ENCODE measurements at regions not wholly inside any gene's neighbourhood (a gene's known extent, or its start where the extent isn't known, plus 50 kb on each side); places are given as distances from the start of the nearest gene placed in this dataset.

DNA sequence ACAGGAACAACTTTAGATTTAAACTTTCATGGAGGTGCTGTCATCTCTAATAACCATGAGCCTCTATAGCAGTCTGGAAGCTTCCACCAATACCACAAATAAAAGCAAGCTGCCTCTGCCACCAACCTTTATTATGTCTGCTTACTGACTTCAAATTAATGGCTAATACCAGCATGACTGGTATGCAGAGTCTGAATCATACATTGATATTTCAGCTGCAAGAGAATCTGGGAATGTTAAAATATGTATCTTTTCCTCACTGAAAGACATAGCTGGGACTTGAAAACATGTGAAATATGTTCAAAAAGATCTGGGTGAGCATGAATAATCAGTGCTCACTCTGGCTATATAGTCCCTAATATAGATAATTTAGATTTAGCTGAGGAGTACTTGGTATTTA lies 488.6 kb downstream of the CDH8 start:
- Mint-ChIP-seq H3K27ac (no peak overlapping the region), H3K27me3 (ENCODE audit: low read depth) (no peaks in the 10 kb centered on the region), H3K36me3 (ENCODE audit: low read depth) (no peaks in the 10 kb centered on the region)

GRCh38 chr16:61544165-61544564 lies 492.1 kb downstream of the CDH8 start:
- H3K9me3 Mint-ChIP-seq = peaks cover 57% of the 10 kb centered on the region
- H3K4me3 Mint-ChIP-seq (ENCODE audit: low read depth) = no peak overlapping the region
- intact Hi-C loops (cut with micrococcal nuclease) = no loop called here
- no peaks in the 10 kb centered on the region for H3K36me3 Mint-ChIP-seq (ENCODE audit: low read depth)
- no peaks in the 10 kb centered on the region for H3K4me1 Mint-ChIP-seq (ENCODE audit: low read depth)
- no peak for DNase-seq (ENCODE audit: low spot score)
- no peaks in the 10 kb centered on the region for H3K27me3 Mint-ChIP-seq (ENCODE audit: low read depth)
- no peak overlapping the region for H3K27ac Mint-ChIP-seq

More for the DNA sequence above, 488.6 kb downstream of the CDH8 start:
- H3K9me3 Mint-ChIP-seq = peaks cover 47% of the 10 kb centered on the region
- intact Hi-C loops (cut with micrococcal nuclease) = no loop called here
- H3K4me1 Mint-ChIP-seq (ENCODE audit: low read depth) = no peaks in the 10 kb centered on the region
- H3K4me3 Mint-ChIP-seq (ENCODE audit: low read depth) = no peak overlapping the region
- no peak for DNase-seq (ENCODE audit: low spot score)

GRCh38 chr16:61540216-61540615 lies 496.0 kb downstream of the CDH8 start:
- intact Hi-C loops (cut with micrococcal nuclease) = no loop called here
- DNase-seq (ENCODE audit: low spot score) = no peak
- H3K9me3 Mint-ChIP-seq = peaks cover 70% of the 10 kb centered on the region
- H3K27ac Mint-ChIP-seq = no peak overlapping the region
- no peaks in the 10 kb centered on the region for H3K4me1 Mint-ChIP-seq (ENCODE audit: low read depth)
- no peaks in the 10 kb centered on the region for H3K27me3 Mint-ChIP-seq (ENCODE audit: low read depth)
- no peak overlapping the region for H3K4me3 Mint-ChIP-seq (ENCODE audit: low read depth)
- H3K36me3 Mint-ChIP-seq (ENCODE audit: low read depth) = no peaks in the 10 kb centered on the region

- Mint-ChIP-seq H3K4me1 (ENCODE audit: low read depth) (no peaks in the 10 kb centered on the region), H3K27me3 (ENCODE audit: low read depth) (no peaks in the 10 kb centered on the region), H3K27ac (no peak overlapping the region), H3K36me3 (ENCODE audit: low read depth) (no peaks in the 10 kb centered on the region), H3K4me3 (ENCODE audit: low read depth) (no peak overlapping the region), H3K9me3 (peaks cover 66% of the 10 kb centered on the region)
- intact Hi-C loops (cut with micrococcal nuclease) = no loop called here
- no peak for DNase-seq (ENCODE audit: low spot score)
Measured at GRCh38 chr16:61530697-61531096, 505.5 kb downstream of the CDH8 start.

- H3K4me1 Mint-ChIP-seq (ENCODE audit: low read depth) = no peaks in the 10 kb centered on the region
- DNase-seq (ENCODE audit: low spot score) = no peak
- no peak overlapping the region for H3K4me3 Mint-ChIP-seq (ENCODE audit: low read depth)
- H3K27ac Mint-ChIP-seq = no peak overlapping the region
- no peaks in the 10 kb centered on the region for H3K27me3 Mint-ChIP-seq (ENCODE audit: low read depth)
- H3K36me3 Mint-ChIP-seq (ENCODE audit: low read depth) = no peaks in the 10 kb centered on the region
- H3K9me3 Mint-ChIP-seq = peaks cover 37% of the 10 kb centered on the region
- intact Hi-C loops (cut with micrococcal nuclease) = no loop called here
Measured at GRCh38 chr16:61500851-61501250, 535.4 kb downstream of the CDH8 start.

DNA sequence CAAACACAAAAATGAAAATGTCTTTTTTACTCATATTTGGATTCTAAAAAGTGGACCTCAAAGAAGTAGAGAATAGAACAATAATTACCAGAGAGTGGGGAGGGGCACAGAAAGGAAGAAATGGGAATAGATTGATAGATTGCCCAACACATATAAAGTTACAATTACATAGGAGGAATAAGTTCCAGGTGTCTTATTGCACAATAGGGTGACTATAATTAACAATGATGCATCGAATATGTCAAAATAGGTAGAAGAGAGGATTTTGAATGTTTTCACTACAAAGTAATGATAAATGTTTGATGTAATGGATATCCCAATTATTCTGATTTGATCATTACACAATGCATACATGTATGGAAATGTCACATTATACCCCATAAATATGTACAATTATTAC lies 556.0 kb downstream of the CDH8 start:
- H3K27ac Mint-ChIP-seq = no peak overlapping the region
- H3K4me3 Mint-ChIP-seq (ENCODE audit: low read depth) = no peak overlapping the region
- intact Hi-C loops (cut with micrococcal nuclease) = no loop called here
- H3K9me3 Mint-ChIP-seq = peaks cover 62% of the 10 kb centered on the region
- H3K4me1 Mint-ChIP-seq (ENCODE audit: low read depth) = no peaks in the 10 kb centered on the region
- no peaks in the 10 kb centered on the region for H3K27me3 Mint-ChIP-seq (ENCODE audit: low read depth)
- H3K36me3 Mint-ChIP-seq (ENCODE audit: low read depth) = no peaks in the 10 kb centered on the region
- DNase-seq (ENCODE audit: low spot score) = no peak

DNA sequence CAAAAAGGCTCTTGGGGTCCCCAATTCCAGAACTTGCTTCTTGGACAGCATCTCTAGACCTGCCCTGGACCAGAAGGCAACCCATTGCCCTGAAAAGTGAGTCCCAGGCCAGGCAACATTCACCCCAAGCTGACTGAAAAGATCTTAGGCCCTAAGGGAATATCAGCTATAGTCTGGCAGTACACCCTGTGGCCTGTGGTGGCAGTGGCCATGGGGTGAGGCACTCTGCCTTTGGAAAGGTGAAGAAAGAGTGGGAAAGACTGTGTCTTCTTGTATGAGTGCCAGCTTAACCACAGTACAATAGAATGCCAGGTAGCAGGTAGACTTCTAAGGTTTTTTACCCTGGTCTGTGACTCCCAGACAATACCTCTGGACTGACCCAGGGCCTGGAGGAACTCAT lies 564.5 kb downstream of the CDH8 start:
- Mint-ChIP-seq H3K27ac (no peak overlapping the region), H3K36me3 (ENCODE audit: low read depth) (no peaks in the 10 kb centered on the region), H3K9me3 (peaks cover 53% of the 10 kb centered on the region), H3K27me3 (ENCODE audit: low read depth) (no peaks in the 10 kb centered on the region), H3K4me1 (ENCODE audit: low read depth) (no peaks in the 10 kb centered on the region), H3K4me3 (ENCODE audit: low read depth) (no peak overlapping the region)
- DNase-seq (ENCODE audit: low spot score) = no peak
- intact Hi-C loops (cut with micrococcal nuclease) = no loop called here

DNA sequence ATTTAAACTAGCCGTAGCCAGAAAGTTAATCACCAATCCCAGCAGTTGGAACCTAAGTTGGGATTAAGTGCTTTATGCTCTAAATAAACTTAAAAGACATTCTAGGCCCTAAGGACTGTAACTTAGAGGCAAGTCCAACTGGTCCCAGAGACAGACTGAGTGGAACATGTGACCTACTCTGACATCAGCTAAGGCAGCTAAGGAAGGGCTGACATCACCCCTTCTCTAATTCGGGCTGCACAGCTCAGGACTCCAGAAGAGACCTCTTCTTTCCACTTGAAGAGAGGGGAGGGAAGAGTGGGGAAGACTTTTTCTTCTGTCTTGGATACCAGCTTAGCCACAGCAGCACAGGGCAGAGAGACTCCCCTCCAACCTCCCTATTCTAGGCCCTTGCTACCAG lies 565.2 kb downstream of the CDH8 start:
- Mint-ChIP-seq H3K9me3 (peaks cover 56% of the 10 kb centered on the region), H3K4me3 (ENCODE audit: low read depth) (no peak overlapping the region), H3K27ac (no peak overlapping the region), H3K27me3 (ENCODE audit: low read depth) (no peaks in the 10 kb centered on the region), H3K36me3 (ENCODE audit: low read depth) (no peaks in the 10 kb centered on the region), H3K4me1 (ENCODE audit: low read depth) (no peaks in the 10 kb centered on the region)
- intact Hi-C loops (cut with micrococcal nuclease) = no loop called here
- DNase-seq (ENCODE audit: low spot score) = no peak

DNA sequence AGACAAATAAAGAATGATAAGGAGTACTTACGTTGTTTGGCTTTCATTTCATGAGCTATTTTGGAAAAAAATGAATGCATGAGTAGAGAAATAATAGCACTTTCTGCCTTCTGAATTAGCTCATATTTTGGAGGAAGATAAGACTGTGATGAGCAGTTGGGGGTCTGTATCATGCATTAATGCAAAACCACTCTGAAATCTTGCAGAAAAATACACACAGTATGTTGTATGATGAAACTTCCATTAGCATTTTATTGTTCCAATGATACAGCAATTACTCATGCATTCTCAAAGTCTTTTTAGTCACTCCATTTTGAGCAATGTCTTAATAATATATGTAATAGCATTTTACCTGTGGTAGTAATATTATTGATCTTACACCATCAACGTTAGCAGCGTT lies 571.0 kb downstream of the CDH8 start:
- intact Hi-C loops (cut with micrococcal nuclease) = no loop called here
- no peak for DNase-seq (ENCODE audit: low spot score)
- H3K4me3 Mint-ChIP-seq (ENCODE audit: low read depth) = no peak overlapping the region
- no peaks in the 10 kb centered on the region for H3K27me3 Mint-ChIP-seq (ENCODE audit: low read depth)
- no peak overlapping the region for H3K27ac Mint-ChIP-seq
- H3K36me3 Mint-ChIP-seq (ENCODE audit: low read depth) = no peaks in the 10 kb centered on the region
- no peaks in the 10 kb centered on the region for H3K4me1 Mint-ChIP-seq (ENCODE audit: low read depth)
- H3K9me3 Mint-ChIP-seq = peaks cover 50% of the 10 kb centered on the region

DNA sequence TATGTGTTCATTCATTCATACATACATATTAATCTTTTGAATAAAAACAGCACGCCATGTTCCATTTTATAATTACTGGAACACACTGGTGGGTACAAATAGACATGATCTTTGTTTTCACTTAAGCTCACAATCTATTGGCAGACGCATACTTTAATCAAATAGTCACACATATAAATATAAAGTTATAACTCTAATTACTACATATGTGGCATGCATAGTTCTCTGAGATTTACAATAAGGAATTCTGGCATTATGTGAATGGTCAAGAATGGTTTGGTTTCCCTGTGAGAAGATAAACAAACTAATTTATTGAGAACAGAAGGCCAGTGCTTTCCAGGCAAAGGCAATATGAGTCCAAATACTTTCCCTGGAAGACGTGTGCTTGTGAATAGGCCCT lies 576.2 kb downstream of the CDH8 start:
- Mint-ChIP-seq H3K4me1 (ENCODE audit: low read depth) (no peaks in the 10 kb centered on the region), H3K9me3 (peaks cover 48% of the 10 kb centered on the region), H3K36me3 (ENCODE audit: low read depth) (no peaks in the 10 kb centered on the region), H3K4me3 (ENCODE audit: low read depth) (no peak overlapping the region), H3K27ac (no peak overlapping the region), H3K27me3 (ENCODE audit: low read depth) (no peaks in the 10 kb centered on the region)
- intact Hi-C loops (cut with micrococcal nuclease) = no loop called here
- no peak for DNase-seq (ENCODE audit: low spot score)

DNA sequence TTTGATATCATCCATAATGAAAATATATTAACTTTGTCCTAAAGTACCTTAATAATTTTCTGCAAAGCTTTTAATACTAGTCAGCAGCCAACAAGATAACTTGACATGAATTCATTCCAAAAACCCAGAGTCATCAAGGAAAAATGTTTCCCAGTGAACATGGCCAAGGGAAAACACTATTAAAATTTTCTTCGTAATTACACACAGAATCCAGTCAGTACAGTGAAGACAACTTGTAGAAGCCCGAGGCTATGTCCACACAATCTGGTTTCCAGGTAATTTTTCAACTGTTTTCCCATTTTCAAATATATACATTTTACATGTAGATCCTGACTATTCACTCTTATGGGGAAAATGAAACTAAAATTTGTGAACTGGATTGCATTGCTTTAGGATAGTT lies 600.9 kb downstream of the CDH8 start:
- H3K9me3 Mint-ChIP-seq = peaks cover 48% of the 10 kb centered on the region
- intact Hi-C loops (cut with micrococcal nuclease) = no loop called here
- H3K4me3 Mint-ChIP-seq (ENCODE audit: low read depth) = no peak overlapping the region
- no peaks in the 10 kb centered on the region for H3K4me1 Mint-ChIP-seq (ENCODE audit: low read depth)
- no peak overlapping the region for H3K27ac Mint-ChIP-seq
- no peaks in the 10 kb centered on the region for H3K27me3 Mint-ChIP-seq (ENCODE audit: low read depth)
- no peak for DNase-seq (ENCODE audit: low spot score)
- H3K36me3 Mint-ChIP-seq (ENCODE audit: low read depth) = no peaks in the 10 kb centered on the region

DNA sequence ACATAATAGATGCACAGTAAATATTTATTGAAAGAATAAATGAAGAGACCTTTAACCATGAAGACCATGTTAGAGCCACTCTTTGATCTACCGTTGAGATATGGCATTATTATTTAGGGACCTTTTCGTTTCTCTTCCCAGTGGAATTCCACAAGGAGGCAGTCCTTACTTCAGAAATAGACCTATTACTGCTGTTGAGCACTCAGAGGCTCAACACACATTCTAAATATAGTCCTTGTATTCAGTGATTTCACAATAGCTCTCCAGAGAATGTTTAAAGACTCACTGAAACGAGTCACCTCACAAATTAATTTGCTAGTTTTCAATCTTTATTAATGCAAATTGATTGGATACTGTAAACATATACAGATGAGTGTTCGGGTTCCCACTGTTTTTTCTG lies 603.8 kb downstream of the CDH8 start:
- no peak overlapping the region for H3K27ac Mint-ChIP-seq
- intact Hi-C loops (cut with micrococcal nuclease) = no loop called here
- peaks cover 51% of the 10 kb centered on the region for H3K9me3 Mint-ChIP-seq
- no peaks in the 10 kb centered on the region for H3K36me3 Mint-ChIP-seq (ENCODE audit: low read depth)
- no peaks in the 10 kb centered on the region for H3K4me1 Mint-ChIP-seq (ENCODE audit: low read depth)
- no peaks in the 10 kb centered on the region for H3K27me3 Mint-ChIP-seq (ENCODE audit: low read depth)
- no peak for DNase-seq (ENCODE audit: low spot score)
- H3K4me3 Mint-ChIP-seq (ENCODE audit: low read depth) = no peak overlapping the region

DNA sequence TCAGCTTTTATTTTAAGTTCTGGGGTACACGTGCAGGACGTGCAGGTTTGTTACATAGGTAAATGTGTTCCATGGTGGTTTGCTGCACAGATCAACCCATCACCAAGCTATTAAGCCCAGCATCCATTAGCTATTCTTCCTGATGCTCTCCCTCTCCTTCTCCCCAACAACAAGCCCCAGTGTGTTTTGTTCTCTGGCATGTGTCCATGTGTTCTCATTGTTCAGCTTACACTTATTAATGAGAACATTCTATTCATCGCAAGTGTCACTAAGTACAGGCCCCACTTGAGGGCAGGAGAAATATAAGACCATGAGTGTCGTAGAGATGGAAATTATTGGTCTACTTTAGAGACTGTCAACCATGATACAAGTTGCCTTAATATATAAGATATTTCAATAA lies 615.1 kb downstream of the CDH8 start:
- no peaks in the 10 kb centered on the region for H3K27me3 Mint-ChIP-seq (ENCODE audit: low read depth)
- H3K4me1 Mint-ChIP-seq (ENCODE audit: low read depth) = no peaks in the 10 kb centered on the region
- no peak overlapping the region for H3K4me3 Mint-ChIP-seq (ENCODE audit: low read depth)
- no peak overlapping the region for H3K27ac Mint-ChIP-seq
- no peaks in the 10 kb centered on the region for H3K36me3 Mint-ChIP-seq (ENCODE audit: low read depth)
- H3K9me3 Mint-ChIP-seq = peaks cover 45% of the 10 kb centered on the region
- intact Hi-C loops (cut with micrococcal nuclease) = no loop called here
- no peak for DNase-seq (ENCODE audit: low spot score)

- peaks cover 45% of the 10 kb centered on the region for H3K9me3 Mint-ChIP-seq
Measured at GRCh38 chr16:61419791-61420190, 616.4 kb downstream of the CDH8 start.

More at GRCh38 chr16:61419791-61420190, 616.4 kb downstream of the CDH8 start:
- Mint-ChIP-seq H3K4me1 (ENCODE audit: low read depth) (no peaks in the 10 kb centered on the region), H3K4me3 (ENCODE audit: low read depth) (no peak overlapping the region), H3K27me3 (ENCODE audit: low read depth) (no peaks in the 10 kb centered on the region), H3K36me3 (ENCODE audit: low read depth) (no peaks in the 10 kb centered on the region), H3K27ac (no peak overlapping the region)
- intact Hi-C loops (cut with micrococcal nuclease) = no loop called here
- DNase-seq (ENCODE audit: low spot score) = no peak
